CD4-positive, alpha-beta T cell treated with Interleukin-21 for 1 hour (primary cell): ENCODE measurements at regions not wholly inside any gene's neighbourhood (a gene's known extent, or its start where the extent isn't known, plus 50 kb on each side); places are given as distances from the start of the nearest gene placed in this dataset.
"Not testable (repeated sequence)": the region's sequence is repeated elsewhere in the genome, so short reads cannot be mapped to it uniquely, and the experiment has no call there.

Source experiments
- DNase-seq: peaks from one replicate; pipeline ENCODE4 v3.0.0-alpha.2; 2020

GRCh38 chr2:16250466-16250865, 310.1 kb downstream of the MYCN start:
- no peak for DNase-seq

GRCh38 chr2:16250056-16250425, 309.7 kb downstream of the MYCN start:
- DNase-seq: no peak

DNA sequence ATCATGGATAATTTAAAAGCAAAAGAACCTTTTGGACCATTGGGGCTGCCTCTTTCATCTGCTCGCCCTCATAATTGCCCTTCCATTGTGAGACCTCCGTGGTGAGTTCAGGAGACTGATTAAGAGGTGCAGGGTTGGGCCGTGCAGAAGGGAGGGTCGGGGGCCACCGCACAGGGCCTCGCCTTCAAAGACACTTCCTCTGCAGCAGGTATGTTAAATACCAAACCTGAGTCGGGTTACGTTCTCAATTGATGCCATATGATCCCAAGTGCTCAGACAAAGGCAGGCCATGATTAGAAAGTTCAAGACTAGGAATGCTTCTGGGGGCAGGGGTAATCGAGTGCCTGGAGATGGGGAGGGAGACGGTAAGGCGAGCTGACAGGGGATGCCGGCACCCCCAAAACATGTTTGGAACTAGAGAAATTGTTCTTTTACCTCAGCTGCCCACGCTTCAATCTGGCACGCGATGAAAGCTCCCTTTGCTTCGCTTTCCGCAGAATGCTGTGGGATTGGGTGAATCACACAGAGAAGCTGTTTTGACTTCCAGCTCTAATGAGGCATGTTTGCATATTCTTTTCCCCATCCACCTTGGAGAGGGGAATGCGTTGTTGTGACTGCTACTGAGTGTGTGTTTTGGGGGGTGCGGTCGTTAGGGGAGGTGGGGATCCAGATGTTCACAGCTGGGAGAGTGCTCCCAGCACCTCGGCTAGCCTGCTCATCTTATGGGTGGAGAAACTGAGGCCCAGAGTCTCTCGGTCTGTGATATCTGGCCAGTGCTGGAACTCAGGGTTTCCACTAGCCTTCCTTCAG, 309.1 kb downstream of the MYCN start:
- DNase-seq: no peak

DNA sequence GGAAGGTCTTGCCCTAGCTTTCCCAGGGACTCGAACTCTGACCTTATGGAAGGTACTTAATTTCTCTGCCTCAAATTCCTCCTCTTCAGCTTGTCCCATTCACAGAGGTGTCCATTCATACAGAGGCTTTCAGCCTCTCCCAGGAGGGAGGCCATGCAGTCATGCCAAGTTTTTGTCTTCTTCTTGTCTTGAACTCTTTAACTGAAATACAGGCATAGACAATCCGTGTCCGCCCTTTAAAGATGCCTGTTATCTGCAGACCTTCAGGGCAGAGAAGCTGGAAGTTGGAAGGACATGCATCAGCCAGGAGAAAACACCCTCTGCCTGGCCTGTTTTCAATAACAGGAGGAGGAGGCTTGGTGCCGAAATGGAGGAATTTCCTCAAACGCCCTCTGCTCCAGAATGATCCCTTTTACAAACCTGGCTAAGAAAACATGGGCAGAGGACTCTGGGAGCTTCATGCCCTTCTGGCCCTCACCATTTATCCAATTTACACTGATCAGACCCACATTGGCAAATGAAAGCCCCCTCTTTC, 308.3 kb downstream of the MYCN start:
- DNase-seq: no peak

DNA sequence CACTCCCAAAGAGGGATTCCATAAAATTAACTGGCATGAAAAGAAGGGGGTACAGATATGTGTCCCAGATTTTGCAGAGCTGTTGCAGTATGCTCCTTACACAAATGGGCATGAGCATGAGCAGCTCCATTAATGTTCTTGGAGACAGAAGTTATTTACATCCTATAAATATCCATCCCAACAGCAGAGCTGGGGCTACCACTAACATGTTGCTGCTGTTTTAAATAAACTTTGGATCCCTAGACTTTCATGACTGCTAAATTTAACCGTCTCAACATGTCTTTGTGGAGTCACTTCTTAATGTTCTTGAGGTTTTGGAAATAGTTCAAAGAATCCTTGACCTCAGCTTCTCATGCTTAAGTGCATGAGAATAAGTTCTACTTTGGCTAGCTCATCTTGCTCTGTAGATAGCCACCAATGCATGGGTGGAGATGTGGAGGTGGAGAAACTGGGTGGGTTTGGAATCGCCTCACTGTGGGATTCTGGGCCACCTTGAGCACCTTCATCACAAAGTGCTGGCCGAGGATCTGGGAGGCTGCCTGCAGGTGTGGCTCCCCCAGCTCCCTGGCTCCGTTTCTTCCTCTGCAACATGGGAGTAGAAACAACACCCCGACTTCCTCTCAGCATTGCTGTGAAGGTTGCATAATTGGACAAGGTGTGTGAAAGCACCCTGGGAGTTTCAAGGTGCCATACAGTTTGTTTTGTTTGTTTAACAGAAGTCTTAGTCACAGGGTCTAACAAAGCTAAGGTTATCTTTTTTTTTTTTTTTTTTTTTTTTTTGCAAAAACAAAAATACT, 307.2 kb downstream of the MYCN start:
- DNase-seq: no peak

DNA sequence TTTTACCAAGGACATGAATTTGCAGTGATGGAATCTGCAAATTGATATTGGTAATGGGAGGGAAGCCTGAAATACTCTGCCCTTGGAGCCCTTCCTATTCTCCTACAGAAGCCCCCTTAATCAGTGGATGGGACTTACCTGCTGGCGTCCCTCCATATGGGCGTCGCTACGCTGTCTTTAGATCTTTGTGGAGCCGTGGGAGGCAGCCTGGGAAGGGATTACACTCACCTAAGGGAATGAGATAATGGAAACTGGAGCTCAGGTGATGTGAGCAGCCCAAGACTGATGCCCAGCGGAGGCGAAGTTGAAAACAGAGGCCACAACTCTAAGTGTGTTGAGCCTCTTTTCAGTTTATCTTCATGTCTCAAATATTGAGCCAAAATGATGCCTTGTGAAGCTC, 306.6 kb downstream of the MYCN start:
- DNase-seq: no peak

GRCh38 chr2:16246281-16246850, 306.0 kb downstream of the MYCN start:
- no peak for DNase-seq

GRCh38 chr2:16245481-16246054, 305.2 kb downstream of the MYCN start:
- DNase-seq: no peak

- no peak for DNase-seq
These were observed 304.6 kb downstream of the MYCN start for GRCh38 chr2:16244966-16245320.

DNA sequence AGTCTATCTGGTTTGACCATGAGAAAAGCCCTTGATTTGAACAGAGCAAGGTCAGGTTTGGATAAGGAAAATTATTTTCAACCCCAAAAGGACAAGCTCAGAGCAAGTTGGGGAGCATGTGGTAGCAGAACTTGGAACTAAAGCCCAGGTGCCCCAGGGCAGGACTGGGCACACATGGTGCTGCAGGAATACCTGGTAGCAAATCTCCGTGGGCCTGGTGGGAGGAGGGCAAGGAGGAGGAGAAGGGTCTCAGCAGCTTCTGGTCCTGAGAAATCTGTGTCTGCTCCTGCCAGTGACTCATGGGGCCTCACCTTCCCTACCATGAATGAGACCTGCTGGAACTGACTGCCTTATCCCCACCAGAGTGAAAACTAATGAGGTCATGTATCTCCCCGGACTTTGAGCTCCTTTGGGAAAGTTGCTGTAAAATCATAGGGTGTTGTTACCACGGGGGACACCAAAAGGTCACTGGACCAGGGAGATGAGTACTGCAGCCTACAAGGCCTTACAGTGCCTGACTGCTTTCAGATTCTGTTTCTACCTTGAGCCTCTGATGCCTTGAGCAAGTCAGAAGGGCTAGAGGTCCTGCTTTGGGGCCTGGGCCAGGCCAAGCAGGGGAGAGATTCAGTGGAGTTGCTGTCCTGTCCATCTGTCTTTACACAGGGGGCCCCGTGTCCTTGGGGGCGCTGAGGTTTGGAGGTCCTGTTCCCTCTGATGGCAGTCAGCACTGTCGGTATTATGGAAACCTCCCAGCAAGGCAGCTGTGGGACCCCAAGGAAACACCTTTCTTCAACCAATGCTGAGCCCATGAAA, 304.0 kb downstream of the MYCN start:
- DNase-seq: no peak

GRCh38 chr2:16243411-16243996, 303.2 kb downstream of the MYCN start:
- DNase-seq: no peak

DNA sequence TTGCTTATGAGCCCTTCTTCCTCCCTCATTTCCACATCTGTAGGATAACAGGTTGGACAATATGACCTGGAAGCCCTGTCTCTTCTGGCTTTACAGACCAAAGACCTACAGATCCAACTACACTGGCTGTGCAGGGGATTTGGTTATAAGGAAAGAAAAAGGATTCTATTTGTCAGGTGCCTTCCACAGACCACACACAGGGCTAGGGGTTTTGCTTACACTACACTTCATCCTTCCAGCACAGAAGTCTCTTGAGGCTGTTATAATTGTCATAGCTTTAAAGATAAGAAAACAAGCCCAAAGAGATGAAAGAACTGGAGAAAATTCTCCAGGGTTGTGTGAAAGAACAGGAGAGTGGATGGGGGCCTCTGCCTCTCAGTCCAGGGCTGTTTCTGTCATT, 302.6 kb downstream of the MYCN start:
- DNase-seq: no peak

- DNase-seq: no peak
These were observed 301.1 kb downstream of the MYCN start for GRCh38 chr2:16241166-16242160.

DNA sequence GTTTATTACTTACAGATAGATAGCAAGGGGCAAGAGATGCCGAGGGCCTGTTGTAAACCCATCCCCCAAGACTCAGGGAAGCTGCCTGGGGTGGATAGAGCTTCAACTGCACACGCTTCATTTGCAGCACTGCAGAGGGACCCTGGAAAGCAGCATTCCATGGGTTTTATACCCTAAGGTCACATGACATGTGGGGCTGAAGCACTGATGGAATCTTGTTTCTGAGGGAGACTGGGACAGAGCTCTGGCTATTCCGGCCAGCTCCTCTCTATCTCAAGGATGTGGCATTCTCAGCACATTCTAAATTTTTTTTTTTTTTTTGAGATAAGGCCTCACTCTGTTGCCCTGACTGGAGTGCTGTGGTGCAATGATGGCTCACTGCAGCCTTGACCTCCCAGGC, 300.1 kb downstream of the MYCN start:
- no peak for DNase-seq

- no peak for DNase-seq
These were observed 299.0 kb downstream of the MYCN start for GRCh38 chr2:16239296-16239850.

DNA sequence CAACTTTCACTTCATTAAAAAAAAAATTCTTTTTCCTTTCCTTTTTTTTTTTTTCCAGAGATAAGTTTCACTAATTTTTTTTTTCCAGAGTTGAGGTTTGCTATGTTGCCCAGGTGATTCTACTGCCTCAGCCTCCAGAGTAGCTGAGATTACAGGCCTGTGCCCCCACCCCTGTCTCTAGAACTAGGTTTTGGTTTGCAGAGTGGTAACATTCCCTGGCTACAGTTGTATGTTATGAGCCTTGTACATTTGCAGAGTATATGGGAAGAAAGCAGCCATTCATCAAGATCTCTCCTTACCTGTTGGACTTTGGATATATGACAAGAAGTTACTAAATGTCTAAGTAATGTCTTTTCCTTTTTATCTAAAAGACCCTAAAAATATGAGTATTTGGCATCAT, 298.4 kb downstream of the MYCN start:
- no peak for DNase-seq

DNA sequence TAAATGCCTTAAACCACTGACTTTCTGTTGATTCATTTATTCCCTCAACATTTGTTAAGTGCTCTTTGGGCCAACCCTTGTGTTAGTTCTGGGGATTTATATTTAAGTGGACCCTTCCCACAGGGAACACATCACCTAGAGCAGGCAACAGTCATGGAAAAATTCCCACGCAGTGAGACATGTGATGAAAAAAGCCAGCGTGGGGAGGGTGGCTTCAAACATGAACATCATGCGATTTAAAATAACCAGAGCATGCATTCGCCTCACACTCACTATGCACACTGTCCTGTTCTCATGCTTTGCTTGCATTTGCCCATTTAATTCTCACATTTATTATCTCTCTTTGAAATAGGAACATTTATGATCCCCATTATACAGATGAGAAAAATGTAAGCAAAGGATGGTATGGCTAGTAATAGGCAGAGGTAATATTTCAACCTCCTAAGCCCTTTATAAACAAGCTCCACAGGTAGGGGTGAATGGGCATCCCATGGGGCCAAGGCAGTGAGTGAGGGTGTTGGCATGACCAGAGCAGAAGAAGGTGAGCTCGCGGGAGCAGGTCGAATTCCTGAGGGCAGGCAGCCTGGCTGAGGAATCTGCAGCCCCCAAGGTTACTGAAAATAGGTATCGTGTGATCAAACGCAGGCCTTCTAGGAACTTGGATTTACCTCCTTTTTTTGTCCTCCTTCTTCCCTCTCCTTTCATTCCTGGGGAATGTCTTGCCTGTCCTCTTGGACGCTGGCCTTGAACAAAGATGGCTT, 297.8 kb downstream of the MYCN start:
- no peak for DNase-seq

- no peak for DNase-seq
These were observed 295.4 kb downstream of the MYCN start for GRCh38 chr2:16235747-16236146.

DNA sequence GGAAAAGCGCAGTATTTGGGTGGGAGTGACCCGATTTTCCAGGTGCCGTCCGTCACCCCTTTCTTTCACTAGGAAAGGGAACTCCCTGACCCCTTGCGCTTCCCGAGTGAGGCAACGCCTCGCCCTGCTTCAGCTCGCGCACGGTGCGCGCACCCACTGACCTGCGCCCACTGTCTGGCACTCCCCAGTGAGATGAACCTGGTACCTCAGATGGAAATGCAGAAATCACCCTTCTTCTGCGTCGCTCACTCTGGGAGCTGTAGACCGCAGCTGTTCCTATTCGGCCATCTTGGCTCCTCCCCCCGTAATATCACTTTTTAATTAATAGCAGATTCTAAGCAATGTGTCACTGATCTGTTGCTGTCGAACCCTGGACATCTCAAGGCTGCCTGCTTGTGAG, 294.9 kb downstream of the MYCN start:
- DNase-seq: not testable (repeated sequence)

DNA sequence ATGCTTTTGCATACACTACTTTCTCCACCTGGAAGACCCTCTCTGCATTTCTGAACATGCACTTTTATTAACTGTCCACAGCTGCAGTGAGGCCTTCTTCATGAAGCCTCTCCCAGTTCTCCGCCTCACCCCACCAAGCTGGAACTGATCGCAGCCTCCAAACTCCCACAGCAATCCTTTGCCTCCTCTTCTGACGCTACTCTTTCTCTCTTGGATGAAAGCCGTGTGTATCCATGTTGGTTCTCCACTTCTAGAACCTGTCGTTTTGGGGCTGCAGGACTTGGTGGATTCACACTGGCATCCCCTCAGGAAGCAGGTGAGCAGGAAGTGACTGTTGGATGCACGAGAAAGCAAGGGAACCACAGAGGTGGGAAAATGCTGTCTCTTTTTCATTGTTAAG, 288.6 kb downstream of the MYCN start:
- DNase-seq: no peak
